IPS-18a (cell line): ENCODE measurements at regions not wholly inside any gene's neighbourhood (a gene's known extent, or its start where the extent isn't known, plus 50 kb on each side); places are given as distances from the start of the nearest gene placed in this dataset.
"Not testable (repeated sequence)": the region's sequence is repeated elsewhere in the genome, so short reads cannot be mapped to it uniquely, and the experiment has no call there.

Experiments
- H3K27ac ChIP-seq: one replicate; pipeline ENCODE4 v1.5.1; 2013; ENCODE audit warnings: low read length
- H3K27me3 ChIP-seq: one replicate; pipeline ENCODE4 v1.6.1; 2013; ENCODE audit warnings: mild to moderate bottlenecking, low read length; ENCODE audit not compliant: control insufficient read depth, insufficient read depth
- H3K36me3 ChIP-seq: one replicate; pipeline ENCODE4 v1.6.1; 2013; ENCODE audit warnings: low read depth, low read length; ENCODE audit not compliant: control insufficient read depth
- H3K4me1 ChIP-seq: one replicate; pipeline ENCODE4 v1.6.1; 2013; ENCODE audit warnings: low read depth, low read length; ENCODE audit not compliant: control insufficient read depth
- H3K4me3 ChIP-seq: one replicate; pipeline ENCODE4 v1.5.1; 2013; ENCODE audit warnings: low read length
- H3K9ac ChIP-seq: one replicate; pipeline ENCODE4 v1.6.1; 2013; ENCODE audit warnings: mild to moderate bottlenecking, low read length, moderate library complexity
- H3K9me3 ChIP-seq: one replicate; pipeline ENCODE4 v1.6.1; 2013; ENCODE audit warnings: low read depth, low read length; ENCODE audit not compliant: control insufficient read depth

- Histone ChIP-seq H3K9ac (no peak overlapping the region), H3K9me3 (no peaks in the 10 kb centered on the region), H3K36me3 (peaks cover 3% of the 10 kb centered on the region), H3K27ac (no peak overlapping the region), H3K27me3 (no peaks in the 10 kb centered on the region), H3K4me1 (peaks cover 6% of the 10 kb centered on the region), H3K4me3 (no peak overlapping the region)
These were observed 101.6 kb downstream of the TLR5 start for GRCh38 chr1:223041481-223041880.

GRCh38 chr1:223045164-223045957, 97.7 kb downstream of the TLR5 start:
- Histone ChIP-seq H3K9ac (no peak overlapping the region), H3K36me3 (peaks cover 10% of the 10 kb centered on the region)

DNA sequence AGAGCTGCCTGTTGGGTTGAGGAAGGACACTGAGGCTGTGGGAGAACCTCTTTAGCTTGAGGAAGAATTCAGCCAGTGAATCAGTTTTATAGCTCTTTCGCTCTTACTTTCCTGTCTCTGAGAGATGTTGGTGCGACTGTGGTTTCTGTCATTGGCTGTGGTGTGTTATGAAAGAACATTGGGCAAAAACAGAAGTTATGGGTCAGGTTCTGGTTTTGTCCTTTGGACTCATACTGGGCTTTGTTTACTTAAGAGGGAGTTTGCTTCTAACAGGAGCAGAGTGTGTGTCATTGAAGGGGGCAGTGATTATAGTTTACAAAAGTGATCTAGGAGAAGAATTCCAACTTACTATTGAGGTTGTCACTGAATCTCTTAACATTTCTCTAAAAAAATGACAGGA, 97.0 kb downstream of the TLR5 start:
- H3K36me3 ChIP-seq: peaks cover 10% of the 10 kb centered on the region
- no peak overlapping the region for H3K9ac ChIP-seq
- no peaks in the 10 kb centered on the region for H3K9me3 ChIP-seq
- no peaks in the 10 kb centered on the region for H3K4me1 ChIP-seq
- no peak overlapping the region for H3K27ac ChIP-seq
- H3K27me3 ChIP-seq: no peaks in the 10 kb centered on the region
- H3K4me3 ChIP-seq: no peak overlapping the region

More at GRCh38 chr1:223045164-223045957, 97.7 kb downstream of the TLR5 start:
- Histone ChIP-seq H3K4me3 (no peak overlapping the region), H3K27ac (no peak overlapping the region), H3K9me3 (no peaks in the 10 kb centered on the region), H3K4me1 (no peaks in the 10 kb centered on the region), H3K27me3 (no peaks in the 10 kb centered on the region)

- H3K4me3 ChIP-seq, H3K27me3 ChIP-seq, H3K9ac ChIP-seq, H3K9me3 ChIP-seq, H3K27ac ChIP-seq, H3K4me1 ChIP-seq: not testable (repeated sequence)
- peaks cover 13% of the 10 kb centered on the region for H3K36me3 ChIP-seq
These were observed 96.6 kb downstream of the TLR5 start for GRCh38 chr1:223046463-223046862.

DNA sequence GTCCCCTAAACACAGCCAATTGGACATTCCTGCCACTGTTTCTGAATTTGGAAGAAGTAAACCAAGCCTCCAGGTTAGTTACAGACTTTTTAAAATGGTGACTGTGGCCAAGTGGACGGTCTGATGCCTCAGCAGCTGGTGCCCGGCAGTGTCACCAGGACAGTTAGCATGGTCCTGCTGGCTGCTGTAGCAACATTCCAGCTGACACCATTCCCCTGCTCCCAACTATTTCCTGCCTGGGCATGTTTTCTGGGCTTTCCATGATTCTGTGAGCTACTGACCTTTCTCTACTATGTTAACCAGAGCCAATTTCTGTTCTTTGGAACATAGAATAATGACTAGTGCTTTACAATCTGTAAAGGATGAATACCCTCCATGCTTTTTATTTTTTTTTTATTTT, 95.0 kb downstream of the TLR5 start:
- Histone ChIP-seq H3K9ac (no peak overlapping the region), H3K4me1 (no peaks in the 10 kb centered on the region), H3K4me3 (no peak overlapping the region), H3K36me3 (peaks cover 18% of the 10 kb centered on the region), H3K9me3 (no peaks in the 10 kb centered on the region), H3K27ac (no peak overlapping the region), H3K27me3 (no peaks in the 10 kb centered on the region)

- Histone ChIP-seq H3K4me3 (no peak overlapping the region), H3K4me1 (peaks cover under 1% of the 10 kb centered on the region), H3K27me3 (no peaks in the 10 kb centered on the region), H3K36me3 (peaks cover 14% of the 10 kb centered on the region), H3K9ac (no peak overlapping the region), H3K27ac (no peak overlapping the region), H3K9me3 (no peaks in the 10 kb centered on the region)
These were observed 90.6 kb downstream of the TLR5 start for GRCh38 chr1:223052462-223052861.

GRCh38 chr1:223052931-223053330, 90.1 kb downstream of the TLR5 start:
- no peak overlapping the region for H3K4me3 ChIP-seq

GRCh38 chr1:223056802-223057201, 86.2 kb downstream of the TLR5 start:
- no peaks in the 10 kb centered on the region for H3K9me3 ChIP-seq
- peaks cover 4% of the 10 kb centered on the region for H3K4me1 ChIP-seq

More at GRCh38 chr1:223052931-223053330, 90.1 kb downstream of the TLR5 start:
- no peak overlapping the region for H3K9ac ChIP-seq
- H3K27me3 ChIP-seq: no peaks in the 10 kb centered on the region
- peaks cover 14% of the 10 kb centered on the region for H3K36me3 ChIP-seq
- peaks cover 4% of the 10 kb centered on the region for H3K4me1 ChIP-seq
- H3K9me3 ChIP-seq: no peaks in the 10 kb centered on the region
- no peak overlapping the region for H3K27ac ChIP-seq

DNA sequence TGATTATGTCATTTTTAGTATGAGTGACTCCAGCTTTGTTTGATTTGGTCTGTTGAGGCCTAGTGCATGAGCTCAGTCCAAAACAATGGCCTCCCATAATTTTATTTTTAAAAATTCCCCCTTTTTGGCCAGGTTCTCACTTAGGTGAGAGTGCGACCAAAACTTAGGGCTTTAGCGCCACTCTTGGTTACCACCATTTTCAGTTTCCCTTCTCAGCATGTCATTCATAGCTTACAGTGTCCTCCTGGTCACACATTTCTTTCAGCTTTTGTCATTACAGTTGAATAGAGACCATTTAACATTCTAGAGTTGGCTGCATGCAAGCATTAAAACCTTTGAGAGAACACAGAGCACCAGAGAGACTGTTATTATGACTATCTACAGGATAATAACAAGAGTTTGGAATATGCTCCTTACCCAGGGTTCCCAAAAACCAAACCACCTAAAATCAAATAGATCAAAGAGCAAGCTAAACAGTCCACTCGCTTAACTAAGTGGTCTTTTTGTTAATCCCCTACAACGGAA, 85.4 kb downstream of the TLR5 start:
- Histone ChIP-seq H3K9me3 (no peaks in the 10 kb centered on the region), H3K4me3 (no peak overlapping the region), H3K36me3 (no peaks in the 10 kb centered on the region), H3K9ac (no peak overlapping the region), H3K4me1 (peaks cover 4% of the 10 kb centered on the region), H3K27ac (no peak overlapping the region), H3K27me3 (no peaks in the 10 kb centered on the region)

More at GRCh38 chr1:223056802-223057201, 86.2 kb downstream of the TLR5 start:
- H3K9ac ChIP-seq: no peak overlapping the region
- H3K27ac ChIP-seq: no peak overlapping the region
- peaks cover 5% of the 10 kb centered on the region for H3K36me3 ChIP-seq
- no peaks in the 10 kb centered on the region for H3K27me3 ChIP-seq
- no peak overlapping the region for H3K4me3 ChIP-seq
